Neural cell (in vitro differentiated cells): ENCODE measurements at regions not wholly inside any gene's neighbourhood (a gene's known extent, or its start where the extent isn't known, plus 50 kb on each side); places are given as distances from the start of the nearest gene placed in this dataset.

ENCODE experiments used
- EP300 ChIP-seq: fragments of 450-650 bp; conservative IDR thresholded peaks from 2 replicates; pipeline ENCODE4 v1.6.1; 2014; ENCODE audit warnings: antibody characterized with exemption, mild to moderate bottlenecking, moderate library complexity; ENCODE audit not compliant: poor library complexity, severe bottlenecking
- EZH2 ChIP-seq: fragments of 200-600, 300-800 bp; shearing (Covaris generic), sonication (generic); IDR thresholded peaks from 2 replicates; pipeline ENCODE4 v1.6.1; 2014; ENCODE audit warnings: antibody characterized with exemption, low read length, borderline replicate concordance, mild to moderate bottlenecking; ENCODE audit not compliant: insufficient read depth, poor library complexity, severe bottlenecking
- TF ChIP-seq, protein P1 (sequence below): fragments of 450-650 bp; IDR thresholded peaks from 2 replicates; pipeline ENCODE4 v1.5.1; 2014; ENCODE audit warnings: antibody characterized with exemption, mild to moderate bottlenecking, moderate library complexity; ENCODE audit not compliant: poor library complexity, severe bottlenecking

DNA sequence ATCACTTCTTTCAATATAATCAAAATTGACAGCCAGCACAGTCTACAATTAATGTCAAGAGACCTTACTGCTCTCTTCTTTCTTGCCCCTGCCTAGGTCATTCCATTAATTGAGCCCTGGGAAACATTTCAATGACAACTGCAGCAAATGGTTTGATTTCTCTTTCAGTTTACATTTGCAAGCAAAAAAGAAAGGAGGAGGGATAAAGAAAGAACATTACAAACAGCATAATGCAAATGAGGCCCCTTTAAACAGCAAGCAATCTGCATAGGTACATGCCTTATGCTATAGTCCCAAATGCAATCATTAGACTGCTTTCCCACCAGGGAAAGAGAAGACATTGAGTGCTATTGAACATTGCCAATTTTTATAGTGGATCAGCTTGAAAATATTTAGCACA lies 655.0 kb upstream of the CDH2 start:
- TF ChIP-seq EP300 (no peak), EZH2 (no peak)
- TF ChIP-seq, protein P1, sequence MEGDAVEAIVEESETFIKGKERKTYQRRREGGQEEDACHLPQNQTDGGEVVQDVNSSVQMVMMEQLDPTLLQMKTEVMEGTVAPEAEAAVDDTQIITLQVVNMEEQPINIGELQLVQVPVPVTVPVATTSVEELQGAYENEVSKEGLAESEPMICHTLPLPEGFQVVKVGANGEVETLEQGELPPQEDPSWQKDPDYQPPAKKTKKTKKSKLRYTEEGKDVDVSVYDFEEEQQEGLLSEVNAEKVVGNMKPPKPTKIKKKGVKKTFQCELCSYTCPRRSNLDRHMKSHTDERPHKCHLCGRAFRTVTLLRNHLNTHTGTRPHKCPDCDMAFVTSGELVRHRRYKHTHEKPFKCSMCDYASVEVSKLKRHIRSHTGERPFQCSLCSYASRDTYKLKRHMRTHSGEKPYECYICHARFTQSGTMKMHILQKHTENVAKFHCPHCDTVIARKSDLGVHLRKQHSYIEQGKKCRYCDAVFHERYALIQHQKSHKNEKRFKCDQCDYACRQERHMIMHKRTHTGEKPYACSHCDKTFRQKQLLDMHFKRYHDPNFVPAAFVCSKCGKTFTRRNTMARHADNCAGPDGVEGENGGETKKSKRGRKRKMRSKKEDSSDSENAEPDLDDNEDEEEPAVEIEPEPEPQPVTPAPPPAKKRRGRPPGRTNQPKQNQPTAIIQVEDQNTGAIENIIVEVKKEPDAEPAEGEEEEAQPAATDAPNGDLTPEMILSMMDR, result no peak
